Stimulated activated CD8-positive, alpha-beta memory T cell treated with anti-CD3 and anti-CD28 coated beads, Interleukin-12 subunit alpha, Interleukin-12 subunit beta, amount 100 ng/mL, for 24 hours (primary cell): ENCODE measurements at regions not wholly inside any gene's neighbourhood (a gene's known extent, or its start where the extent isn't known, plus 50 kb on each side); places are given as distances from the start of the nearest gene placed in this dataset.

ENCODE experiments used
- DNase-seq: peaks from one replicate; pipeline ENCODE4 v3.0.0-alpha.2; 2020; ENCODE audit errors: extremely low read depth

- DNase-seq: no peak
These were observed 72.7 kb upstream of the TNRC6C start for GRCh38 chr17:77885678-77886386.

- DNase-seq: no peak
These were observed 72.1 kb upstream of the TNRC6C start for GRCh38 chr17:77886387-77886728.

GRCh38 chr17:77887110-77887463, 71.4 kb upstream of the TNRC6C start:
- no peak for DNase-seq

GRCh38 chr17:77887464-77888241, 70.8 kb upstream of the TNRC6C start:
- DNase-seq: no peak

GRCh38 chr17:77888242-77889134, 70.0 kb upstream of the TNRC6C start:
- DNase-seq: no peak

- DNase-seq: no peak
These were observed 69.4 kb upstream of the TNRC6C start for GRCh38 chr17:77889135-77889505.

GRCh38 chr17:77889866-77890760, 68.4 kb upstream of the TNRC6C start:
- no peak for DNase-seq

GRCh38 chr17:77890771-77891170, 67.7 kb upstream of the TNRC6C start:
- DNase-seq: no peak

GRCh38 chr17:77891602-77892001, 66.9 kb upstream of the TNRC6C start:
- DNase-seq: no peak

GRCh38 chr17:77892031-77892430, 66.5 kb upstream of the TNRC6C start:
- DNase-seq: no peak

- DNase-seq: no peak
These were observed 65.9 kb upstream of the TNRC6C start for GRCh38 chr17:77892469-77893143.

- DNase-seq: no peak
These were observed 65.1 kb upstream of the TNRC6C start for GRCh38 chr17:77893144-77894044.

- no peak for DNase-seq
These were observed 64.2 kb upstream of the TNRC6C start for GRCh38 chr17:77894126-77894956.

- no peak for DNase-seq
These were observed 60.7 kb upstream of the TNRC6C start for GRCh38 chr17:77897741-77898301.

- DNase-seq: no peak
These were observed 59.7 kb upstream of the TNRC6C start for GRCh38 chr17:77898521-77899434.

GRCh38 chr17:77899498-77899897, 59.0 kb upstream of the TNRC6C start:
- no peak for DNase-seq

GRCh38 chr17:77901481-77901880, 57.0 kb upstream of the TNRC6C start:
- DNase-seq: no peak

GRCh38 chr17:77905266-77905665, 53.2 kb upstream of the TNRC6C start:
- no peak for DNase-seq
